ENCODE measurements at regions not wholly inside any gene's neighbourhood (a gene's known extent, or its start where the extent isn't known, plus 50 kb on each side); places are given as distances from the start of the nearest gene placed in this dataset.
"Not testable (repeated sequence)": the region's sequence is repeated elsewhere in the genome, so short reads cannot be mapped to it uniquely, and the experiment has no call there.

DNA sequence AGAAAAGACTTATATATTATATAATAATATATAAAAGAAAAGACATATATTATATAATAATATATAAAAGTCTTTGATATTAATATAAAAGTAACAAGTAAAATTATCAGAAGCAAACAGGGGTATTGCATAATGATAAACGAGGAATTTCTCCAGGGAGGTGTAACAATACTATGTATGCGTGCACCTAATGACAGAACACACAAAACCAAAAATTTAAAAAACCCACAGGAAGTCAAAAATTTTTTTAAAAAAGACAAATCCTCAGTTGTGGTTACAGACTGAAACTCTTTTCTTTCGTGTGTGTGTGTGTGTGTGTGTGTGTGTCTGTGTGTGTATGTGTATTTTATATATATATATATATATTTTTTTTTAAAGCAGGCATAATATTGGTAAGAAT lies 279.2 kb upstream of the DPP6 start:
- Histone ChIP-seq H3K27ac (ENCODE audit: low read length) (no peak overlapping the region), H3K27me3 (ENCODE audit: control insufficient read depth, insufficient read depth, low read length) (no peaks in the 10 kb centered on the region), H3K4me1 (ENCODE audit: control insufficient read depth, insufficient read depth, low read length) (no peaks in the 10 kb centered on the region), H3K36me3 (ENCODE audit: control insufficient read depth, insufficient read depth, low read length) (no peaks in the 10 kb centered on the region), H3K4me3 (ENCODE audit: low read depth in 2 of 2, low read length in 2 of 2) (no peak overlapping the region), H3K9me3 (ENCODE audit: control insufficient read depth, insufficient read depth, low read depth, low read length) (no peaks in the 10 kb centered on the region)
- BruUV-seq (replicated peaks) = no TSS peak
- in situ Hi-C loops (cut with HindIII; ENCODE audit: low pct_unique_long_range_greater_than_20kb, low sequenced_read_pairs) = no loop called here
- ChIA-PET POLR2A (no interaction called here), CTCF (no interaction called here)
- ATAC-seq = no peak
- TF ChIP-seq POLR2AphosphoS5 (IDR thresholded peaks at IDR 0.05; ENCODE audit: low read depth, low read length) (no peak), TCF7L2 (IDR thresholded peaks at IDR 0.05; ENCODE audit: low read depth, low read length) (no peak), SIN3A (IDR thresholded peaks at IDR 0.05; ENCODE audit: borderline replicate concordance, insufficient read depth, low read depth, low read length) (no peak)
- TF ChIP-seq, protein P1, sequence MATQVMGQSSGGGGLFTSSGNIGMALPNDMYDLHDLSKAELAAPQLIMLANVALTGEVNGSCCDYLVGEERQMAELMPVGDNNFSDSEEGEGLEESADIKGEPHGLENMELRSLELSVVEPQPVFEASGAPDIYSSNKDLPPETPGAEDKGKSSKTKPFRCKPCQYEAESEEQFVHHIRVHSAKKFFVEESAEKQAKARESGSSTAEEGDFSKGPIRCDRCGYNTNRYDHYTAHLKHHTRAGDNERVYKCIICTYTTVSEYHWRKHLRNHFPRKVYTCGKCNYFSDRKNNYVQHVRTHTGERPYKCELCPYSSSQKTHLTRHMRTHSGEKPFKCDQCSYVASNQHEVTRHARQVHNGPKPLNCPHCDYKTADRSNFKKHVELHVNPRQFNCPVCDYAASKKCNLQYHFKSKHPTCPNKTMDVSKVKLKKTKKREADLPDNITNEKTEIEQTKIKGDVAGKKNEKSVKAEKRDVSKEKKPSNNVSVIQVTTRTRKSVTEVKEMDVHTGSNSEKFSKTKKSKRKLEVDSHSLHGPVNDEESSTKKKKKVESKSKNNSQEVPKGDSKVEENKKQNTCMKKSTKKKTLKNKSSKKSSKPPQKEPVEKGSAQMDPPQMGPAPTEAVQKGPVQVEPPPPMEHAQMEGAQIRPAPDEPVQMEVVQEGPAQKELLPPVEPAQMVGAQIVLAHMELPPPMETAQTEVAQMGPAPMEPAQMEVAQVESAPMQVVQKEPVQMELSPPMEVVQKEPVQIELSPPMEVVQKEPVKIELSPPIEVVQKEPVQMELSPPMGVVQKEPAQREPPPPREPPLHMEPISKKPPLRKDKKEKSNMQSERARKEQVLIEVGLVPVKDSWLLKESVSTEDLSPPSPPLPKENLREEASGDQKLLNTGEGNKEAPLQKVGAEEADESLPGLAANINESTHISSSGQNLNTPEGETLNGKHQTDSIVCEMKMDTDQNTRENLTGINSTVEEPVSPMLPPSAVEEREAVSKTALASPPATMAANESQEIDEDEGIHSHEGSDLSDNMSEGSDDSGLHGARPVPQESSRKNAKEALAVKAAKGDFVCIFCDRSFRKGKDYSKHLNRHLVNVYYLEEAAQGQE (IDR thresholded peaks at IDR 0.05; ENCODE audit: insufficient read depth in 1 of 2, low read depth in 2 of 2, low read length in 1 of 2) = no peak
- TF ChIP-seq, protein P2, sequence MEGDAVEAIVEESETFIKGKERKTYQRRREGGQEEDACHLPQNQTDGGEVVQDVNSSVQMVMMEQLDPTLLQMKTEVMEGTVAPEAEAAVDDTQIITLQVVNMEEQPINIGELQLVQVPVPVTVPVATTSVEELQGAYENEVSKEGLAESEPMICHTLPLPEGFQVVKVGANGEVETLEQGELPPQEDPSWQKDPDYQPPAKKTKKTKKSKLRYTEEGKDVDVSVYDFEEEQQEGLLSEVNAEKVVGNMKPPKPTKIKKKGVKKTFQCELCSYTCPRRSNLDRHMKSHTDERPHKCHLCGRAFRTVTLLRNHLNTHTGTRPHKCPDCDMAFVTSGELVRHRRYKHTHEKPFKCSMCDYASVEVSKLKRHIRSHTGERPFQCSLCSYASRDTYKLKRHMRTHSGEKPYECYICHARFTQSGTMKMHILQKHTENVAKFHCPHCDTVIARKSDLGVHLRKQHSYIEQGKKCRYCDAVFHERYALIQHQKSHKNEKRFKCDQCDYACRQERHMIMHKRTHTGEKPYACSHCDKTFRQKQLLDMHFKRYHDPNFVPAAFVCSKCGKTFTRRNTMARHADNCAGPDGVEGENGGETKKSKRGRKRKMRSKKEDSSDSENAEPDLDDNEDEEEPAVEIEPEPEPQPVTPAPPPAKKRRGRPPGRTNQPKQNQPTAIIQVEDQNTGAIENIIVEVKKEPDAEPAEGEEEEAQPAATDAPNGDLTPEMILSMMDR (IDR thresholded peaks at IDR 0.05) = no peak
- intact Hi-C loops (cut with micrococcal nuclease; ENCODE audit: unreplicated experiment) = no loop called here
- DNase-seq (ENCODE audit: low read depth, low spot score) = no peak

DNA sequence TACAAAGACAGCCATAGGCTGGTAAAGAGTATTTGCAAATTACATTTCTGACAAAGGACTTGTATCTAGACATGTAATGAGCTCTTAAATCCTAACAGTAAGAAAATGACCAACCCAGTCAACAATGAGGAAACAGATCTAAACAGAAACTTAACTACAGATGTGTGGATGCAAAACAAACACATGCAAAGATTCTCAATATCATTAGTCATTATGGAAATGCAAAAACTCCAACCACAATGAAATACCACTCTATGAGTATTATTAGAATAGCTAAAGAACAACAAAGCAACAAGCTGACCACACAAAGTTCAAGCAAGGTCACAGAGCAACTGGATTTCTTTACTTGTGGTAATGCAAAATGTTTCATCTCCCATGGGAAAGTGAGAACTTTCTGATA lies 275.3 kb upstream of the DPP6 start:
- POLR2A ChIA-PET; H3K27ac ChIP-seq (ENCODE audit: low read length); H3K27me3 ChIP-seq (ENCODE audit: control insufficient read depth, insufficient read depth, low read length); DNase-seq (ENCODE audit: low read depth, low spot score); in situ Hi-C loops (cut with HindIII; ENCODE audit: low pct_unique_long_range_greater_than_20kb, low sequenced_read_pairs); H3K36me3 ChIP-seq (ENCODE audit: control insufficient read depth, insufficient read depth, low read length); H3K4me1 ChIP-seq (ENCODE audit: control insufficient read depth, insufficient read depth, low read length); CTCF ChIA-PET; H3K4me3 ChIP-seq (ENCODE audit: low read depth in 2 of 2, low read length in 2 of 2); intact Hi-C loops (cut with micrococcal nuclease; ENCODE audit: unreplicated experiment); BruUV-seq (replicated peaks); ATAC-seq; H3K9me3 ChIP-seq (ENCODE audit: control insufficient read depth, insufficient read depth, low read depth, low read length): not testable (repeated sequence)

DNA sequence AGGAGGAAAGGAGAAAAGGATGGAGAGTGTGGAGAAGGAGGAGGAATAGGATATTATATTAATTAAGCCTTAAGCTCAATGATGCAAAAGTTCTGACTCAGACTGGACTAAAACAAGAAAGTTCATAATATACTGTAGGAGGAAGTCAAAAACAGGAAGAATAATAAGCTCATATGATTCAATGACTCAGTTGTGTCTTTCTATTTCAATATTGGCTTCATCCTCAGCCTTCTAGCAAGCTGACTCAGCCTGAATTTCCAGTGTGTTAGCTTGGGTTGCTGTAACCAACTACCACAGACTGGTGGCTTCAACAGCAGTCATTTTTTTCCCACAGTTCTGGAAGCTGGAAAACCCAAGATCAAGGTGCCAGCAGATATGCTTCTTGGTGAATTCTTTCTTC lies 254.8 kb upstream of the DPP6 start:
- intact Hi-C loops (cut with micrococcal nuclease; ENCODE audit: unreplicated experiment); DNase-seq (ENCODE audit: low read depth, low spot score); H3K27ac ChIP-seq (ENCODE audit: low read length); H3K4me3 ChIP-seq (ENCODE audit: low read depth in 2 of 2, low read length in 2 of 2); CTCF ChIA-PET; H3K4me1 ChIP-seq (ENCODE audit: control insufficient read depth, insufficient read depth, low read length); H3K36me3 ChIP-seq (ENCODE audit: control insufficient read depth, insufficient read depth, low read length); H3K9me3 ChIP-seq (ENCODE audit: control insufficient read depth, insufficient read depth, low read depth, low read length); in situ Hi-C loops (cut with HindIII; ENCODE audit: low pct_unique_long_range_greater_than_20kb, low sequenced_read_pairs); POLR2A ChIA-PET; H3K27me3 ChIP-seq (ENCODE audit: control insufficient read depth, insufficient read depth, low read length); BruUV-seq (replicated peaks); ATAC-seq: not testable (repeated sequence)
